H1 (cell line): ENCODE measurements at regions not wholly inside any gene's neighbourhood (a gene's known extent, or its start where the extent isn't known, plus 50 kb on each side); places are given as distances from the start of the nearest gene placed in this dataset.

Experiments used
- CTCF ChIA-PET: fragments of 300-600 bp; sonication (Branson Sonifier 250); formaldehyde crosslinking; loops from one replicate; lab custom pipeline; 2021; ENCODE audit not compliant: partially characterized antibody; lab: Charles Lee
- POLR2A ChIA-PET: fragments of 300-600 bp; sonication (Branson Sonifier 250); formaldehyde crosslinking; loops from one replicate; lab custom pipeline; 2021; ENCODE audit warnings: inconsistent platforms; ENCODE audit not compliant: partially characterized antibody; lab: Charles Lee
- DNase-seq, 2 experiments: peaks; one replicate each; pipeline versions ENCODE4 v3.0.0 to v3.0.0-alpha.2; 2010 to 2022; ENCODE audit warnings: low spot score in 2 of 2, low read depth in 1 of 2, mixed read lengths in 1 of 2
- FAIRE-seq: peaks from 2 replicates; lab custom pipeline; 2011; peaks lifted over from hg19 to GRCh38; lab: Jason Lieb, UNC
- H2AFZ ChIP-seq: 2 replicates; pipeline ENCODE4 v1.8.1; 2012; ENCODE audit warnings: low read length, inconsistent platforms
- H2AK5ac ChIP-seq: 2 replicates; pipeline ENCODE4 v1.6.1; 2013; ENCODE audit warnings: low read depth, low read length
- H2BK120ac ChIP-seq: replicated peaks from 2 replicates; pipeline ENCODE3; 2013; ENCODE audit warnings: low read depth, low read length, inconsistent platforms
- H2BK12ac ChIP-seq: 2 replicates; pipeline ENCODE4 v1.6.1; 2013; ENCODE audit warnings: low read depth, low read length
- H2BK15ac ChIP-seq: 2 replicates; pipeline ENCODE4 v1.6.1; 2013; ENCODE audit warnings: low read length
- H2BK20ac ChIP-seq: 2 replicates; pipeline ENCODE4 v1.6.1; 2013; ENCODE audit warnings: low read length
- H2BK5ac ChIP-seq: 2 replicates; pipeline ENCODE4 v1.6.1; 2013; ENCODE audit warnings: low read depth, low read length
- H3K14ac ChIP-seq: 2 replicates; pipeline ENCODE4 v1.6.1; 2013; ENCODE audit warnings: inconsistent platforms; ENCODE audit not compliant: insufficient read length
- H3K18ac ChIP-seq: 2 replicates; pipeline ENCODE4 v1.6.1; 2013; ENCODE audit warnings: low read length; ENCODE audit errors: extremely low read depth
- H3K23ac ChIP-seq: 2 replicates; pipeline ENCODE4 v1.6.1; 2013; ENCODE audit warnings: inconsistent platforms; ENCODE audit not compliant: insufficient read length
- H3K23me2 ChIP-seq: 2 replicates; pipeline ENCODE4 v1.6.1; 2013; ENCODE audit warnings: low read depth, low read length
- H3K27ac ChIP-seq: 2 replicates; pipeline ENCODE4 v1.6.1; 2011; ENCODE audit warnings: low read depth, low read length, inconsistent platforms
- H3K27me3 ChIP-seq, 4 experiments: replicated peaks in 1 of 4; 1 replicate in 1 of 4; 2 replicates in 3 of 4; pipeline versions ENCODE4 v1.6.1 to v1.8.1; 2011 to 2013; ENCODE audit warnings: low read length in 3 of 4, mild to moderate bottlenecking in 3 of 4, inconsistent platforms in 2 of 4, mixed read lengths in 2 of 4, moderate library complexity in 1 of 4; ENCODE audit not compliant: control insufficient read depth in 3 of 4, insufficient read depth in 3 of 4; ENCODE audit errors: extremely low read depth in 1 of 4
- H3K36me3 ChIP-seq, 4 experiments: 2 replicates each; pipeline versions ENCODE4 v1.6.1 to v1.8.1; 2011 to 2013; ENCODE audit warnings: mild to moderate bottlenecking in 4 of 4, low read length in 3 of 4, moderate library complexity in 2 of 4, control low read depth in 1 of 4, inconsistent platforms in 1 of 4; ENCODE audit not compliant: insufficient read depth in 4 of 4, control insufficient read depth in 2 of 4
- H3K4ac ChIP-seq: replicated peaks from 2 replicates; pipeline ENCODE3; 2013; ENCODE audit warnings: low read length, low read depth, mixed read lengths, inconsistent platforms; ENCODE audit not compliant: insufficient read length
- H3K4me1 ChIP-seq, 4 experiments: replicated peaks in 1 of 4; 1 replicate in 1 of 4; 2 replicates in 3 of 4; pipeline versions ENCODE4 v1.6.1 to v1.8.1; 2011 to 2013; ENCODE audit warnings: low read length in 3 of 4, inconsistent platforms in 2 of 4, mixed read lengths in 1 of 4; ENCODE audit not compliant: insufficient read depth in 4 of 4, control insufficient read depth in 3 of 4
- H3K4me2 ChIP-seq, 2 experiments: 2 replicates each; pipeline versions ENCODE4 v1.6.1 to v1.8.1; 2011 to 2013; ENCODE audit warnings: low read depth in 2 of 2, low read length in 2 of 2, control low read depth in 1 of 2, inconsistent platforms in 1 of 2, mild to moderate bottlenecking in 1 of 2; ENCODE audit not compliant: insufficient read depth in 1 of 2
- H3K4me3 ChIP-seq, 4 experiments: fragments of 200-600, 300-600 bp in 1 of 4; sonication (generic), shearing (Covaris generic), sonication (Bioruptor Twin) in 1 of 4; 2 replicates each; pipeline versions ENCODE4 v1.5.1 to v1.8.1; 2011 to 2016; ENCODE audit warnings: low read length in 4 of 4, low read depth in 3 of 4, control low read depth in 2 of 4, inconsistent platforms in 2 of 4, mild to moderate bottlenecking in 2 of 4, mixed read lengths in 1 of 4, moderate library complexity in 1 of 4; ENCODE audit not compliant: insufficient read depth in 2 of 4; ENCODE audit errors: extremely low read depth in 1 of 4
- H3K56ac ChIP-seq: replicated peaks from 2 replicates; pipeline ENCODE3; 2013; ENCODE audit warnings: low read depth, mild to moderate bottlenecking, mixed read lengths, low read length, inconsistent platforms; ENCODE audit not compliant: insufficient read length
- H3K79me1 ChIP-seq: 2 replicates; pipeline ENCODE4 v1.6.1; 2013; ENCODE audit warnings: low read depth, low read length, control low read depth
- H3K79me2 ChIP-seq, 2 experiments: 2 replicates each; pipeline versions ENCODE4 v1.6.1 to v1.8.1; 2012 to 2013; ENCODE audit warnings: low read length in 2 of 2, mild to moderate bottlenecking in 2 of 2, inconsistent platforms in 1 of 2; ENCODE audit not compliant: insufficient read depth in 2 of 2, control insufficient read depth in 1 of 2
- H3K9ac ChIP-seq, 4 experiments: replicated peaks in 1 of 4; 1 replicate in 1 of 4; 2 replicates in 3 of 4; pipeline versions ENCODE4 v1.6.1 to v1.8.1; 2011 to 2013; ENCODE audit warnings: low read depth in 3 of 4, low read length in 3 of 4, control low read depth in 2 of 4, mild to moderate bottlenecking in 2 of 4, moderate library complexity in 2 of 4, inconsistent platforms in 1 of 4; ENCODE audit errors: extremely low read depth in 1 of 4
- H3K9me3 ChIP-seq, 2 experiments: 2 replicates each; pipeline versions ENCODE4 v1.6.1 to v1.8.1; 2012 to 2013; ENCODE audit warnings: mild to moderate bottlenecking in 2 of 2, moderate library complexity in 2 of 2, control low read depth in 1 of 2, inconsistent platforms in 1 of 2, low read depth in 1 of 2, low read length in 1 of 2, mixed read lengths in 1 of 2; ENCODE audit not compliant: insufficient read depth in 2 of 2
- H4K20me1 ChIP-seq, 2 experiments: replicated peaks in 1 of 2; 2 replicates each; pipeline versions ENCODE3 to v1.8.1; 2011 to 2013; ENCODE audit warnings: inconsistent platforms in 2 of 2, low read length in 2 of 2, mild to moderate bottlenecking in 1 of 2; ENCODE audit not compliant: insufficient read depth in 2 of 2, control insufficient read depth in 1 of 2
- H4K5ac ChIP-seq: 2 replicates; pipeline ENCODE4 v1.6.1; 2013; ENCODE audit warnings: low read length, low read depth, mixed read lengths, inconsistent platforms; ENCODE audit not compliant: insufficient read length
- H4K8ac ChIP-seq: 2 replicates; pipeline ENCODE4 v1.8.0; 2013; ENCODE audit warnings: mild to moderate bottlenecking, moderate library complexity, low read length, inconsistent platforms; ENCODE audit not compliant: insufficient read depth; ENCODE audit errors: extremely low read depth
- H4K91ac ChIP-seq: replicated peaks from 2 replicates; pipeline ENCODE3; 2013; ENCODE audit warnings: low read length, mixed read lengths, inconsistent platforms; ENCODE audit not compliant: insufficient read length
- BCL11A ChIP-seq, 2 experiments: IDR thresholded peaks; one replicate each; pipeline ENCODE4 v1.6.1; 2011; ENCODE audit warnings: low read depth in 2 of 2, low read length in 2 of 2, mild to moderate bottlenecking in 2 of 2
- CTBP2 ChIP-seq: IDR thresholded peaks from 2 replicates; pipeline ENCODE4 v1.7.0; 2011; ENCODE audit warnings: borderline replicate concordance, mild to moderate bottlenecking, moderate library complexity, mixed read lengths, low read length; ENCODE audit not compliant: insufficient read depth, insufficient read length
- EGR1 ChIP-seq: IDR thresholded peaks from 2 replicates; pipeline ENCODE4 v1.6.1; 2011; ENCODE audit warnings: low read depth, low read length, borderline replicate concordance
- MAFK ChIP-seq: IDR thresholded peaks from 2 replicates; pipeline ENCODE4 v1.6.1; 2012; ENCODE audit warnings: low read depth, mild to moderate bottlenecking, improper control_type of control experiment, low read length
- RBBP5 ChIP-seq: IDR thresholded peaks from 2 replicates; pipeline ENCODE4 v1.7.1; 2012; ENCODE audit warnings: low read depth, mild to moderate bottlenecking, inconsistent platforms, low read length, moderate library complexity, borderline replicate concordance
- RNF2 ChIP-seq: fragments of 200-900, 300-1000 bp; sonication (generic); IDR thresholded peaks from 2 replicates; pipeline ENCODE4 v1.7.1; 2016; ENCODE audit warnings: borderline replicate concordance, low read depth, mild to moderate bottlenecking, antibody characterized with exemption, low read length; ENCODE audit not compliant: poor library complexity, severe bottlenecking; ENCODE audit errors: missing control alignments
- SIX5 ChIP-seq: IDR thresholded peaks from 2 replicates; pipeline ENCODE4 v1.6.1; 2011; ENCODE audit warnings: mild to moderate bottlenecking, low read depth, low read length
- SUZ12 ChIP-seq: fragments of 200-600 bp; sonication (generic); IDR thresholded peaks from 2 replicates; pipeline ENCODE4 v1.6.1; 2012; ENCODE audit warnings: mild to moderate bottlenecking, inconsistent platforms, low read length, moderate library complexity, mixed read lengths
- TAF1 ChIP-seq: IDR thresholded peaks from 2 replicates; pipeline ENCODE4 v1.6.1; 2011; ENCODE audit warnings: mild to moderate bottlenecking, low read depth, low read length
- YY1 ChIP-seq: IDR thresholded peaks from 2 replicates; pipeline ENCODE4 v1.6.1; 2011; ENCODE audit warnings: low read depth, mild to moderate bottlenecking, low read length
- WGBS, 2 experiments: shearing (Covaris generic) in 1 of 2; methylation state at CpG; one replicate each; pipeline versions ENCODE4 v1.1.6 to v1.1.7; 2013 to 2015; ENCODE audit warnings: low lambda C conversion rate in 2 of 2, mixed read lengths in 2 of 2, inconsistent platforms in 1 of 2, low coverage in 1 of 2, missing lambda C conversion rate in 1 of 2; ENCODE audit not compliant: insufficient replicate concordance in 2 of 2, insufficient coverage in 1 of 2, insufficient read length in 1 of 2; ENCODE audit errors: extremely low coverage in 1 of 2, missing lambda C conversion rate in 1 of 2; 5-methylcytosine and 5-hydroxymethylcytosine counted together
- TF ChIP-seq, protein P1 (sequence below): IDR thresholded peaks from 2 replicates; pipeline ENCODE4 v1.6.1; 2012; ENCODE audit warnings: inconsistent platforms
- TF ChIP-seq, protein P2 (sequence below): IDR thresholded peaks from 2 replicates; pipeline ENCODE4 v1.6.1; 2012; ENCODE audit warnings: inconsistent platforms
- TF ChIP-seq, protein P3 (sequence below): IDR thresholded peaks from 2 replicates; pipeline ENCODE4 v1.6.1; 2011; ENCODE audit warnings: low read depth, mild to moderate bottlenecking, low read length; ENCODE audit not compliant: insufficient read depth

DNA sequence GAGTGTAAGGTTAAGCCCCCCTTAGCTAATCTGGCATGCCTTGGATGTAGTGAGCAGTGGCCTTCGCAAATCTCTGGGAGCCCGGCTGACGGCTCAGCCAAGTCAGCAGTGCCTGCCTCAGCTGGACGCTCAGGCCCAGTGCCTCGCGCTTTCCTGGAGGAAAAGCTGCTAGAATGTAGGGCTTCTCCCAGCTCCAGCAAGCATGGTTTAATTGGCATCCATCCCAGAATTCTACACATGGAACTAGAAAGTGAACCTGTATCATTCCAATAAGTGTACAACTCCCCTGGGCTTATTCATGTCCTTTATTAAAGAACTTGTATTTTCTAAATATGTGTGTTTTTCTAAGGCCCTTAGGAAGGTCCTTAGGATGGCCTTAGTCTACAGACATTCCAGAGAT lies 287.8 kb upstream of the SHH start:
- Histone ChIP-seq H2AFZ (no peak overlapping the region), H2BK20ac (no peak overlapping the region), H2BK15ac (no peak overlapping the region), H3K4ac (no peak overlapping the region), H3K27ac (no peak overlapping the region), H3K18ac (no peak overlapping the region), H4K91ac (no peak overlapping the region), H4K8ac (no peak overlapping the region), H3K79me2 (no peaks in the 10 kb centered on the region), H2BK5ac (no peak overlapping the region), H3K23me2 (peaks cover 9% of the 10 kb centered on the region; the same call in 1 of the 2 replicates), H3K27me3 (no peaks in the 10 kb centered on the region; a peak in 1 of 7 replicates), H2BK12ac (no peak overlapping the region), H3K4me2 (no peak overlapping the region), H4K5ac (no peak overlapping the region), H3K4me3 (no peak overlapping the region), H3K56ac (no peak overlapping the region), H3K9ac (no peak overlapping the region), H3K79me1 (0 out of 2 replicates have a peak, but pooled peaks cover 2% of the 10 kb centered on the region), H3K4me1 (0 out of 7 replicates have a peak, but pooled peaks cover 0 to 3% (median 0%) of the 10 kb centered on the region in 4 experiments), H3K36me3 (no peaks in the 10 kb centered on the region; a peak in 1 of 8 replicates), H3K9me3 (0 out of 4 replicates have a peak, but pooled peaks cover 0 to 4% of the 10 kb centered on the region in 2 experiments), H2AK5ac (no peak overlapping the region), H3K23ac (no peak overlapping the region), H3K14ac (no peak overlapping the region), H4K20me1 (peaks cover 0 to 3% of the 10 kb centered on the region in 2 experiments), H2BK120ac (no peak overlapping the region)
- 93% methylated on average over 6 of the region's 6 CpGs; no CpG with 5 or more reads in 1 of the 2 experiments for WGBS, 2 experiments
- FAIRE-seq: no peak
- DNase-seq: no peak
- ChIA-PET POLR2A (no interaction called here), CTCF (no interaction called here)
- TF ChIP-seq EGR1: no peak
- no peak for TF ChIP-seq BCL11A (IDR thresholded peaks at IDR 0.05; ENCODE audit: low read depth in 2 of 2, low read length in 2 of 2)
- TF ChIP-seq, protein P1, sequence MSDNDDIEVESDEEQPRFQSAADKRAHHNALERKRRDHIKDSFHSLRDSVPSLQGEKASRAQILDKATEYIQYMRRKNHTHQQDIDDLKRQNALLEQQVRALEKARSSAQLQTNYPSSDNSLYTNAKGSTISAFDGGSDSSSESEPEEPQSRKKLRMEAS: no peak
- no peak for TF ChIP-seq SUZ12
- TF ChIP-seq RNF2: no peak
- no peak for TF ChIP-seq TAF1
- TF ChIP-seq SIX5: no peak
- TF ChIP-seq CTBP2: no peak
- no peak for TF ChIP-seq RBBP5
- TF ChIP-seq, protein P2, sequence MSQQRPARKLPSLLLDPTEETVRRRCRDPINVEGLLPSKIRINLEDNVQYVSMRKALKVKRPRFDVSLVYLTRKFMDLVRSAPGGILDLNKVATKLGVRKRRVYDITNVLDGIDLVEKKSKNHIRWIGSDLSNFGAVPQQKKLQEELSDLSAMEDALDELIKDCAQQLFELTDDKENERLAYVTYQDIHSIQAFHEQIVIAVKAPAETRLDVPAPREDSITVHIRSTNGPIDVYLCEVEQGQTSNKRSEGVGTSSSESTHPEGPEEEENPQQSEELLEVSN: no peak
- TF ChIP-seq YY1: no peak
- TF ChIP-seq MAFK: no peak
- TF ChIP-seq, protein P3, sequence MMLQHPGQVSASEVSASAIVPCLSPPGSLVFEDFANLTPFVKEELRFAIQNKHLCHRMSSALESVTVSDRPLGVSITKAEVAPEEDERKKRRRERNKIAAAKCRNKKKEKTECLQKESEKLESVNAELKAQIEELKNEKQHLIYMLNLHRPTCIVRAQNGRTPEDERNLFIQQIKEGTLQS: no peak
